Body of pancreas (tissue), 4 donors: ENCODE measurements at regions not wholly inside any gene's neighbourhood (a gene's known extent, or its start where the extent isn't known, plus 50 kb on each side); places are given as distances from the start of the nearest gene placed in this dataset.

Source experiments
- ATAC-seq: fragments of 150-250 bp; one replicate; pipeline ENCODE4 v1.9.1; 2016
- DNase-seq, 4 donors: peaks; one replicate each; pipeline ENCODE4 v3.0.0-alpha.2; 2019
- H3K27ac ChIP-seq, 4 donors: fragments of 200-600 bp; sonication (generic); 1 replicate in 3 of 4; 2 replicates in 1 of 4; pipeline versions ENCODE4 v1.5.1 to v1.6.1; 2016 to 2019; ENCODE audit warnings: mild to moderate bottlenecking in 1 of 4, mixed read lengths in 1 of 4, moderate library complexity in 1 of 4
- H3K27me3 ChIP-seq, 2 donors: fragments of 200-600 bp; sonication (generic); one replicate each; pipeline ENCODE4 v1.6.0; 2016; ENCODE audit warnings: mild to moderate bottlenecking in 1 of 2
- H3K36me3 ChIP-seq, 2 donors: fragments of 200-600 bp; sonication (generic); replicated peaks in 1 of 2; 2 replicates each; pipeline ENCODE4 v1.5.1; 2016; ENCODE audit warnings: low read depth in 2 of 2; ENCODE audit not compliant: insufficient read depth in 1 of 2
- H3K4me1 ChIP-seq: fragments of 200-600 bp; sonication (generic); one replicate; pipeline ENCODE4 v1.6.0; 2016
- H3K4me3 ChIP-seq, 2 donors: fragments of 200-600 bp; sonication (generic); 1 replicate in 1 of 2; 2 replicates in 1 of 2; pipeline ENCODE4 v1.5.1; 2016 to 2019
- H3K9me3 ChIP-seq, 3 donors: fragments of 200-600 bp; sonication (generic); 1 replicate in 2 of 3; 2 replicates in 1 of 3; pipeline ENCODE4 v1.5.1; 2016
- CTCF ChIP-seq, 7 experiments: fragments of 450-650 bp in 4 of 7; fragments of 200-600 bp in 3 of 7; sonication (generic) in 3 of 7; IDR thresholded peaks; one replicate each; pipeline ENCODE4 v1.5.1; 2016 to 2019; ENCODE audit warnings: antibody characterized with exemption in 7 of 7
- POLR2A ChIP-seq, 3 donors: fragments of 450-650 bp; IDR thresholded peaks; one replicate each; pipeline ENCODE4 v1.6.1; 2016; ENCODE audit warnings: antibody characterized with exemption in 3 of 3, mild to moderate bottlenecking in 2 of 3
- WGBS, 2 donors: methylation state at CpG; one replicate each; pipeline ENCODE4 v1.1.5; 2017; 5-methylcytosine and 5-hydroxymethylcytosine counted together
- intact Hi-C: fragments of 100-400 bp; cut with DNase I; formaldehyde crosslinking; loops from one replicate; pipeline ENCODE4 v1.15.1; 2023

- no peak overlapping the region for H3K27ac ChIP-seq
- H3K4me3 ChIP-seq = no peak overlapping the region
- H3K9me3 ChIP-seq = no peaks in the 10 kb centered on the region
- H3K36me3 ChIP-seq = no peaks in the 10 kb centered on the region
- WGBS, 2 donors = 70 to 74% methylated on average over 4 of the region's 4 CpGs
- intact Hi-C loops = no loop called here
- H3K4me1 ChIP-seq = no peaks in the 10 kb centered on the region
- DNase-seq = peak in 1 of 4 donors; percentile 2
- no peaks in the 10 kb centered on the region for H3K27me3 ChIP-seq
- ATAC-seq = no peak
- TF ChIP-seq POLR2A (IDR thresholded peaks at IDR 0.05) (no peak), CTCF (IDR thresholded peaks at IDR 0.05) (no peak)
Observed at GRCh38 chr18:39938676-39939608, 2016.1 kb upstream of the PIK3C3 start.

GRCh38 chr18:39935598-39935997 lies 2019.4 kb upstream of the PIK3C3 start:
- 47% methylated on average over 2 of the region's 2 CpGs for WGBS, 2 donors

GRCh38 chr18:39918847-39919246 lies 2036.2 kb upstream of the PIK3C3 start:
- Histone ChIP-seq H3K4me1 (no peaks in the 10 kb centered on the region), H3K9me3 (no peaks in the 10 kb centered on the region), H3K36me3 (no peaks in the 10 kb centered on the region), H3K4me3 (no peak overlapping the region), H3K27me3 (no peaks in the 10 kb centered on the region), H3K27ac (no peak overlapping the region)
- no peak for TF ChIP-seq POLR2A (IDR thresholded peaks at IDR 0.05)
- no peak for TF ChIP-seq CTCF (IDR thresholded peaks at IDR 0.05)
- intact Hi-C loops = no loop called here
- WGBS, 2 donors = 63 to 65% methylated on average over 2 of the region's 2 CpGs
- DNase-seq (no peak), ATAC-seq (no peak)

More at GRCh38 chr18:39935598-39935997, 2019.4 kb upstream of the PIK3C3 start:
- Histone ChIP-seq H3K4me3 (no peak overlapping the region), H3K9me3 (no peaks in the 10 kb centered on the region), H3K27ac (no peak overlapping the region), H3K36me3 (no peaks in the 10 kb centered on the region), H3K4me1 (no peaks in the 10 kb centered on the region), H3K27me3 (no peaks in the 10 kb centered on the region)
- intact Hi-C loops = no loop called here
- no peak for TF ChIP-seq POLR2A (IDR thresholded peaks at IDR 0.05)
- no peak for TF ChIP-seq CTCF (IDR thresholded peaks at IDR 0.05)
- DNase-seq = no peak
- no peak for ATAC-seq

GRCh38 chr18:39913672-39914366 lies 2041.2 kb upstream of the PIK3C3 start:
- no peak overlapping the region for H3K4me3 ChIP-seq
- no peaks in the 10 kb centered on the region for H3K9me3 ChIP-seq
- no peak for DNase-seq
- no peaks in the 10 kb centered on the region for H3K27me3 ChIP-seq
- no peak for TF ChIP-seq CTCF (IDR thresholded peaks at IDR 0.05)
- no peak for TF ChIP-seq POLR2A (IDR thresholded peaks at IDR 0.05)
- H3K36me3 ChIP-seq = no peaks in the 10 kb centered on the region
- no peak overlapping the region for H3K27ac ChIP-seq
- 80 to 83% methylated on average over 4 of the region's 4 CpGs for WGBS, 2 donors
- no peak for ATAC-seq
- intact Hi-C loops = no loop called here
- H3K4me1 ChIP-seq = no peaks in the 10 kb centered on the region
